ENCODE measurements at regions not wholly inside any gene's neighbourhood (a gene's known extent, or its start where the extent isn't known, plus 50 kb on each side); places are given as distances from the start of the nearest gene placed in this dataset.

DNA sequence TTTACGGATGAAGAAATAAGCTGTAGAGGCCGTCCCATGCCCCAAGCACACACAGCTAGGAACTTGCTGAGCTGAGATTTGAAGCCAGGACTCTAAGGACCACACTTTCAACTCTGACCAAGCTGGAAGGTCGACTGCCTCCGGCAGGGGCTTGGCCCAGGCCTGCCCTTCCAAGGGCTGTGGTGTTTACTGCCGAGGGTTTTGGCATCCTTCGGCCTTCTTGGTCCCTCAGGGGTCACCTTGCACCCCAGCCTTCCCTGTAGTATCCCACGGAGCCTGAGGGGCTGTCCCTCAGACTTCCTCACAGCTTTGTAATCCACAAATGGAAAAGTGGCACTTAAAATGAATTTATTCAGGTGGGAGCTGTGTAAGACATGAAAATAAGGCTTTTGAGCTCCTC is 83.7 kb upstream of the SPRY4 start:
- intact Hi-C loops (cut with DNase I; ENCODE audit: low total_unique reads): no loop called here
- TF ChIP-seq, protein P1, sequence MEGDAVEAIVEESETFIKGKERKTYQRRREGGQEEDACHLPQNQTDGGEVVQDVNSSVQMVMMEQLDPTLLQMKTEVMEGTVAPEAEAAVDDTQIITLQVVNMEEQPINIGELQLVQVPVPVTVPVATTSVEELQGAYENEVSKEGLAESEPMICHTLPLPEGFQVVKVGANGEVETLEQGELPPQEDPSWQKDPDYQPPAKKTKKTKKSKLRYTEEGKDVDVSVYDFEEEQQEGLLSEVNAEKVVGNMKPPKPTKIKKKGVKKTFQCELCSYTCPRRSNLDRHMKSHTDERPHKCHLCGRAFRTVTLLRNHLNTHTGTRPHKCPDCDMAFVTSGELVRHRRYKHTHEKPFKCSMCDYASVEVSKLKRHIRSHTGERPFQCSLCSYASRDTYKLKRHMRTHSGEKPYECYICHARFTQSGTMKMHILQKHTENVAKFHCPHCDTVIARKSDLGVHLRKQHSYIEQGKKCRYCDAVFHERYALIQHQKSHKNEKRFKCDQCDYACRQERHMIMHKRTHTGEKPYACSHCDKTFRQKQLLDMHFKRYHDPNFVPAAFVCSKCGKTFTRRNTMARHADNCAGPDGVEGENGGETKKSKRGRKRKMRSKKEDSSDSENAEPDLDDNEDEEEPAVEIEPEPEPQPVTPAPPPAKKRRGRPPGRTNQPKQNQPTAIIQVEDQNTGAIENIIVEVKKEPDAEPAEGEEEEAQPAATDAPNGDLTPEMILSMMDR (IDR thresholded peaks at IDR 0.05): no peak
- TF ChIP-seq POLR2A (IDR thresholded peaks at IDR 0.05): no peak
- no peak for DNase-seq (ENCODE audit: low spot score in 2 of 2)
- no peak overlapping the region for H3K4me3 ChIP-seq (ENCODE audit: low read depth, poor library complexity, severe bottlenecking)
- 81 to 91% methylated on average over 7 of the region's 7 CpGs for WGBS, 2 donors

DNA sequence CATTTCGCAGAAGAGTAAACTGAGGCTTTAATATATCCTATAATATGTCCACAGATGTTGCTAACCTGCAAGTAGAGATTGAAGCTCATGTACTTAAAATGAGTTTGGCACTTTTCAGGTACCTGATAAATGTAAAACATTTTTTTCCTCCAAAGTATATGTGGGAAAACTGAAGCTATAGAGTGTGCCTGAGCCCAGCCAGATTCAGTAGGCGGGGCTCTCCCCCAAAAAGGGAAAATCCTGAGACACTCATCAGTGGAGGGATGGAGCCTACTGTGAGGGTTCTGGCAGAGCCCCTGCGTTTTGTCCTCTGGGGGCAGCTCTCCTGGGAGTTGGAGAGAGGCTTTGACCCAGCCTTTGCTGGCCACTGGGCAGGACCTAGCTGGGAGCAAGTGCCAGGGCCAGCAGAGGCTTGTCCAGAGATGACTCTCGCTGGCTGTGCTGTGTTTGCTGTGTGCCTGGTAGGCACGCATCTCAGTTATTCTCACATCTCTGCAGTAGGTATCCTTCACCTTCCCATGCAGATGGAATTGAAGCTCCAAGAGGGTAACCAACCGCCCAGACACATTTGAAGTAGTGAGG is 81.1 kb upstream of the SPRY4 start:
- H3K4me3 ChIP-seq (ENCODE audit: low read depth, poor library complexity, severe bottlenecking): no peak overlapping the region
- DNase-seq (ENCODE audit: low spot score in 2 of 2): no peak
- TF ChIP-seq POLR2A (IDR thresholded peaks at IDR 0.05): no peak
- TF ChIP-seq, protein P1 (IDR thresholded peaks at IDR 0.05): no peak
- intact Hi-C loops (cut with DNase I; ENCODE audit: low total_unique reads): no loop called here
- 80 to 92% methylated on average over 5 to 6 of the region's 6 CpGs for WGBS, 2 donors

DNA sequence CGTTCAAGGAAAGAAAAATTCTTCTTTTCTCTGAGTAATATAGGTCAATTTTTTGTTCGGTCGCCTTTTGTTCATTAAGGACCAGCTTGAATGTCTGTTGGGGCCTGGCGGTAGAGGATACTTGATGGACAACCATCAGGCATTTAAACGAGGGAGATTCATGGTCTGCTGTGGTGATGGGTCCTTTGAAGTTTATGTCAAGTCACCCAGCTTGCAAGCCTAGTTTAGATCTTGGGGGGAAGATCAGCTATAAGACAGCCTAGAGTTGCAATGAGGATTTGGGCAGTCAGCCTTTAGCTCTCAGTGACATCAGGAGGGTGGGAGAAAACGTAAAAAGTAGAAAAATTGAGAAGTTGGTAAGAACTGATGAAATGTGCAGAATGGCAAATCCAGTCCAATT is 80.2 kb upstream of the SPRY4 start:
- 74 to 80% methylated on average over 6 of the region's 6 CpGs for WGBS, 2 donors
- intact Hi-C loops (cut with DNase I; ENCODE audit: low total_unique reads): no loop called here
- no peak for DNase-seq (ENCODE audit: low spot score in 2 of 2)
- H3K4me3 ChIP-seq (ENCODE audit: low read depth, poor library complexity, severe bottlenecking): no peak overlapping the region
- TF ChIP-seq, protein P1 (IDR thresholded peaks at IDR 0.05): no peak
- TF ChIP-seq POLR2A (IDR thresholded peaks at IDR 0.05): no peak

DNA sequence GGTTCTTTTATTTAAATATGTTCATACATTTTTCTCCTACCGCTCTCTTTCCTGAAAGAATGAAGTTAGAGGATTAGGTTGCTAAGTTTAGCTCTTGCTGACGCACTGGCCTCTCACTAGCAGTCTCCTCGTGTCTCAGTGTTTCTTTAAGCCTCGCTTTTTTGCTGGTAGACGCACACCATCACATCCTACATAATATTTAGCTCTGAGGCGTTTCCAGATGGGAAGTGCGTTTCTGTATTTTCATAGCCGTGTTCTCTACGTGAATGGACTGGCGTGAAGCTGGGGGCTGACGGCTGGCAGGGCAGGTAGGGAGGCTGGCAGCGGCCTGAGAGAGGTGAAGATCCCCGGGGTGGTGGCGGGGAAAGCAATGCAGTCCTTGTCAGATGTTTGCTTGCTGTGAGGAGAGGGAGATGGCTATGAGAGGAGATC is 79.2 kb upstream of the SPRY4 start:
- 59 to 65% methylated on average over 14 of the region's 14 CpGs for WGBS, 2 donors
- TF ChIP-seq POLR2A (IDR thresholded peaks at IDR 0.05): no peak
- TF ChIP-seq, protein P1 (IDR thresholded peaks at IDR 0.05): no peak
- DNase-seq (ENCODE audit: low spot score in 2 of 2): peak in 1 of 2 donors; percentile 70
- intact Hi-C loops (cut with DNase I; ENCODE audit: low total_unique reads): no loop called here
- no peak overlapping the region for H3K4me3 ChIP-seq (ENCODE audit: low read depth, poor library complexity, severe bottlenecking)

DNA sequence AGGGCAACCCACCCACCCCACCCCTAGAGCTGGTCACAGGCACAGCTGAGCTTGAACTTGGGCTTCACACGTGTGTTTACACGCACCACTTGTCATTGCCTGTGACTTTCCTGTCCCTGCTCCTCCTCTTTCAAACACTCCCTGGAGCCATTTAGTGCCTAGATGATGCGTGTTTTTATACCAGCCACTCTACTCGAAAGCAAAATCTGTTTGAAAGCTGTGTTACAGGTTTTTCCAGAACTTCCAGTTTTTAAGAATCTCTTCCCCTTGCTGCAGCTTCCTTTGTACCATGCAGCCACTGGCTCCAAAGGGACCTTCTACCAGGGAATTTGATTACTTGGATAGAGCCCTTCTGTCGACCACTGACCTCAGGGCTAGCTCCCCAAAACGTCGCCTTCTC is 78.8 kb upstream of the SPRY4 start:
- no peak overlapping the region for H3K4me3 ChIP-seq (ENCODE audit: low read depth, poor library complexity, severe bottlenecking)
- TF ChIP-seq, protein P1 (IDR thresholded peaks at IDR 0.05): no peak
- peak in 1 of 2 donors; percentile 23 for DNase-seq (ENCODE audit: low spot score in 2 of 2)
- 46 to 56% methylated on average over 7 of the region's 7 CpGs for WGBS, 2 donors
- intact Hi-C loops (cut with DNase I; ENCODE audit: low total_unique reads): no loop called here

DNA sequence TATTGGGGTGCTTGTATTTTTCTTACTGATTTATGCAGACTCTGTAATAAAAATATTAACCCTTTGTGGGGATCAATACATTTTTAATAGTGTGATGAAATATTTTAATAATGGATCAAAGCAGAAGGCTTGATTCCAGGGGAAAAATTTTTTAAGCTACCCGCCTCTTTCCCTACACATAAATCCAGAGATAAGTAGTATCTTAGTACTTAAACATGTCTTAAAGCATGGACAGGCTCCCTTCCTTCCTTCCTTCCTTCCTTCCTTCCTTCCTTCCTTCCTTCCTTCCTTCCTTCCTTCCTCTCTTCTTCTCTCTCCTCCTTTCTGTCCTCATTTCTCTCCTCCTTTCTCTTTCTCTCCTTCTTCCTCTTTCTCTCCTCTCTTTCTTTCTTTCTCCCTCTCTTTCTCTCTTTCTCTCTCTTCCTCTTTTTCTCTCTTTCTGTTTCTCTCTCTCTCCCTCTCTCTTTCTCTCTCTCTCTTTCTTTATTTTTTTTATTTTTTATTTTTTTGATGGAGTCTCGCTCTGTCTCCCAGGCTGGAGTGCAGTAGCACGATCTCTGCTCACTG is 78.0 kb upstream of the SPRY4 start:
- no peak overlapping the region for H3K4me3 ChIP-seq (ENCODE audit: low read depth, poor library complexity, severe bottlenecking)
- intact Hi-C loops (cut with DNase I; ENCODE audit: low total_unique reads): no loop called here
- no peak for DNase-seq (ENCODE audit: low spot score in 2 of 2)
- 92 to 93% methylated on average over 3 of the region's 3 CpGs for WGBS, 2 donors
- TF ChIP-seq POLR2A (IDR thresholded peaks at IDR 0.05): no peak
- TF ChIP-seq, protein P1 (IDR thresholded peaks at IDR 0.05): no peak

All from lower leg skin (tissue), 4 donors.